Tibial nerve (tissue), 4 donors: ENCODE measurements at regions not wholly inside any gene's neighbourhood (a gene's known extent, or its start where the extent isn't known, plus 50 kb on each side); places are given as distances from the start of the nearest gene placed in this dataset.

ENCODE experiments used
- DNase-seq, 2 donors: peaks; one replicate each; pipeline ENCODE4 v3.0.0-alpha.2; 2019; ENCODE audit warnings: low spot score in 2 of 2
- H3K27ac ChIP-seq, 4 donors: fragments of 200-600 bp; sonication (generic) in 3 of 4; one replicate each; pipeline ENCODE4 v1.5.1; 2017 to 2019; ENCODE audit warnings: mild to moderate bottlenecking in 1 of 4
- H3K27me3 ChIP-seq, 2 donors: fragments of 200-600 bp; sonication (generic) in 1 of 2; one replicate each; pipeline versions ENCODE4 v1.5.1 to v1.6.0; 2017 to 2019
- H3K36me3 ChIP-seq, 3 donors: fragments of 200-600 bp; sonication (generic); one replicate each; pipeline ENCODE4 v1.5.1; 2018 to 2019
- H3K4me1 ChIP-seq, 4 donors: fragments of 200-600 bp; sonication (generic) in 3 of 4; one replicate each; pipeline ENCODE4 v1.5.1; 2017 to 2019
- H3K4me3 ChIP-seq, 4 donors: fragments of 200-600 bp; sonication (generic) in 3 of 4; one replicate each; pipeline ENCODE4 v1.5.1; 2017 to 2019; ENCODE audit warnings: mild to moderate bottlenecking in 1 of 4, moderate library complexity in 1 of 4
- H3K9me3 ChIP-seq, 4 donors: fragments of 200-600 bp; sonication (generic) in 3 of 4; one replicate each; pipeline ENCODE4 v1.5.1; 2017 to 2019
- CTCF ChIP-seq, 5 experiments: fragments of 200-600 bp in 3 of 5; fragments of 450-650 bp in 2 of 5; sonication (generic) in 3 of 5; IDR thresholded peaks; one replicate each; pipeline ENCODE4 v1.5.1; 2016 to 2019; ENCODE audit warnings: antibody characterized with exemption in 5 of 5, mild to moderate bottlenecking in 3 of 5, moderate library complexity in 2 of 5
- EP300 ChIP-seq, 2 donors: sonication (generic); formaldehyde crosslinking; IDR thresholded peaks; one replicate each; pipeline ENCODE4 v1.6.1; 2017; ENCODE audit warnings: antibody characterized with exemption in 2 of 2, mild to moderate bottlenecking in 1 of 2
- POLR2A ChIP-seq, 2 donors: fragments of 450-650 bp; IDR thresholded peaks; one replicate each; pipeline ENCODE4 v1.6.1; 2017; ENCODE audit warnings: antibody characterized with exemption in 2 of 2, mild to moderate bottlenecking in 2 of 2, moderate library complexity in 2 of 2
- WGBS, 2 donors: methylation state at CpG; one replicate each; pipeline ENCODE4 v1.1.5; 2018; 5-methylcytosine and 5-hydroxymethylcytosine counted together

- TF ChIP-seq CTCF (IDR thresholded peaks at IDR 0.05) (no peak), EP300 (IDR thresholded peaks at IDR 0.05) (no peak), POLR2A (IDR thresholded peaks at IDR 0.05) (no peak)
- DNase-seq, result no peak
- H3K4me3 ChIP-seq, result no peak overlapping the region
- no peaks in the 10 kb centered on the region for H3K9me3 ChIP-seq
- no peaks in the 10 kb centered on the region for H3K27me3 ChIP-seq
- no peak overlapping the region for H3K27ac ChIP-seq
- H3K36me3 ChIP-seq, result no peaks in the 10 kb centered on the region
- H3K4me1 ChIP-seq, result peaks cover 0 to 6% (median 0%) of the 10 kb centered on the region in 4 donors
- whole genome bisulfite sequencing, 2 donors, result 87 to 91% methylated on average over 5 of the region's 5 CpGs
Observed at GRCh38 chr18:10201226-10201625, 253.2 kb upstream of the APCDD1 start.

- peaks cover 0 to 6% (median 0%) of the 10 kb centered on the region in 4 donors for H3K4me1 ChIP-seq
- TF ChIP-seq CTCF (IDR thresholded peaks at IDR 0.05) (no peak), POLR2A (IDR thresholded peaks at IDR 0.05) (no peak), EP300 (IDR thresholded peaks at IDR 0.05) (no peak)
- H3K9me3 ChIP-seq, result no peaks in the 10 kb centered on the region
- no peak overlapping the region for H3K4me3 ChIP-seq
- H3K27me3 ChIP-seq, result no peaks in the 10 kb centered on the region
- 77 to 83% methylated on average over 2 of the region's 2 CpGs for WGBS, 2 donors
- DNase-seq, result no peak
- no peaks in the 10 kb centered on the region for H3K36me3 ChIP-seq
- H3K27ac ChIP-seq, result no peak overlapping the region
Observed at GRCh38 chr18:10201659-10202058, 252.8 kb upstream of the APCDD1 start.

- Histone ChIP-seq H3K4me1 (no peaks in the 10 kb centered on the region), H3K9me3 (no peaks in the 10 kb centered on the region), H3K27me3 (no peaks in the 10 kb centered on the region), H3K36me3 (no peaks in the 10 kb centered on the region), H3K27ac (no peak overlapping the region), H3K4me3 (no peak overlapping the region)
- TF ChIP-seq CTCF (IDR thresholded peaks at IDR 0.05) (no peak), EP300 (IDR thresholded peaks at IDR 0.05) (no peak), POLR2A (IDR thresholded peaks at IDR 0.05) (no peak)
- WGBS, 2 donors, result 69 to 73% methylated on average over 7 of the region's 7 CpGs
- no peak for DNase-seq
Observed at GRCh38 chr18:10202845-10203321, 251.6 kb upstream of the APCDD1 start.

- Histone ChIP-seq H3K36me3 (no peaks in the 10 kb centered on the region), H3K4me3 (no peak overlapping the region), H3K4me1 (no peaks in the 10 kb centered on the region), H3K27me3 (no peaks in the 10 kb centered on the region), H3K27ac (no peak overlapping the region), H3K9me3 (no peaks in the 10 kb centered on the region)
- TF ChIP-seq POLR2A (IDR thresholded peaks at IDR 0.05), result no peak
- TF ChIP-seq CTCF (IDR thresholded peaks at IDR 0.05), result no peak
- TF ChIP-seq EP300 (IDR thresholded peaks at IDR 0.05), result no peak
- 64 to 72% methylated on average over 9 of the region's 9 CpGs for WGBS, 2 donors
- no peak for DNase-seq
Observed at GRCh38 chr18:10205151-10205550, 249.3 kb upstream of the APCDD1 start.

GRCh38 chr18:10207682-10208345, 246.6 kb upstream of the APCDD1 start:
- Histone ChIP-seq H3K4me3 (no peak overlapping the region), H3K36me3 (no peaks in the 10 kb centered on the region), H3K27me3 (no peaks in the 10 kb centered on the region), H3K9me3 (no peaks in the 10 kb centered on the region), H3K4me1 (no peaks in the 10 kb centered on the region), H3K27ac (no peak overlapping the region)
- 36 to 57% methylated on average over 3 of the region's 3 CpGs for WGBS, 2 donors
- no peak for TF ChIP-seq POLR2A (IDR thresholded peaks at IDR 0.05)
- no peak for TF ChIP-seq EP300 (IDR thresholded peaks at IDR 0.05)
- no peak for TF ChIP-seq CTCF (IDR thresholded peaks at IDR 0.05)
- DNase-seq, result no peak
